Calu3 (cell line): ENCODE measurements at regions not wholly inside any gene's neighbourhood (a gene's known extent, or its start where the extent isn't known, plus 50 kb on each side); places are given as distances from the start of the nearest gene placed in this dataset.

Experiments used
- BruUV-seq: library from RNA; stranded (reverse); fragments of 400-500 nt; replicated peaks from 2 replicates; lab custom pipeline; 2021; lab: Mats Ljungman, UMichigan
- CTCF ChIA-PET: fragments of 300-600 bp; sonication (Branson Sonifier 250); formaldehyde crosslinking; loops from one replicate; lab custom pipeline; 2022; ENCODE audit warnings: antibody characterized with exemption; lab: Charles Lee
- DNase-seq: peaks from one replicate; pipeline ENCODE4 v3.0.0; 2022
- H3K27ac Mint-ChIP-seq: one replicate; pipeline ENCODE4 v1.8.0; 2022; ENCODE audit warnings: mixed read lengths; ENCODE audit not compliant: unreplicated experiment
- H3K27me3 Mint-ChIP-seq: one replicate; pipeline ENCODE4 v1.8.0; 2022; ENCODE audit warnings: mixed read lengths; ENCODE audit not compliant: unreplicated experiment
- H3K36me3 Mint-ChIP-seq: one replicate; pipeline ENCODE4 v1.8.0; 2022; ENCODE audit warnings: mild to moderate bottlenecking, moderate library complexity, mixed read lengths; ENCODE audit not compliant: insufficient read depth, unreplicated experiment
- H3K4me1 Mint-ChIP-seq: one replicate; pipeline ENCODE4 v1.8.0; 2022; ENCODE audit warnings: mild to moderate bottlenecking, low read depth, mixed read lengths; ENCODE audit not compliant: unreplicated experiment
- H3K4me3 Mint-ChIP-seq: one replicate; pipeline ENCODE4 v1.8.0; 2022; ENCODE audit warnings: mild to moderate bottlenecking, low read depth, moderate library complexity, mixed read lengths; ENCODE audit not compliant: unreplicated experiment
- H3K9me3 Mint-ChIP-seq: one replicate; pipeline ENCODE4 v1.8.0; 2022; ENCODE audit warnings: low read depth, mixed read lengths; ENCODE audit not compliant: unreplicated experiment
- CTCF ChIP-seq: fragments of 200-600 bp; IDR thresholded peaks from one replicate; pipeline ENCODE4 v1.8.0; 2022; ENCODE audit warnings: antibody characterized with exemption; ENCODE audit not compliant: unreplicated experiment
- intact Hi-C: fragments of 100-400 bp; cut with micrococcal nuclease; formaldehyde crosslinking; loops from one replicate; pipeline ENCODE4 v1.10.0; 2022; ENCODE audit not compliant: unreplicated experiment

GRCh38 chr6:81886157-81886556 is 133.7 kb upstream of the TENT5A start:
- no peak for DNase-seq
- intact Hi-C loops = no loop called here
- Mint-ChIP-seq H3K4me3 (no peak overlapping the region), H3K36me3 (no peaks in the 10 kb centered on the region), H3K27ac (no peak overlapping the region), H3K9me3 (no peaks in the 10 kb centered on the region), H3K4me1 (no peaks in the 10 kb centered on the region), H3K27me3 (no peaks in the 10 kb centered on the region)
- no TSS peak for BruUV-seq
- CTCF ChIA-PET = no interaction called here
- no peak for TF ChIP-seq CTCF

DNA sequence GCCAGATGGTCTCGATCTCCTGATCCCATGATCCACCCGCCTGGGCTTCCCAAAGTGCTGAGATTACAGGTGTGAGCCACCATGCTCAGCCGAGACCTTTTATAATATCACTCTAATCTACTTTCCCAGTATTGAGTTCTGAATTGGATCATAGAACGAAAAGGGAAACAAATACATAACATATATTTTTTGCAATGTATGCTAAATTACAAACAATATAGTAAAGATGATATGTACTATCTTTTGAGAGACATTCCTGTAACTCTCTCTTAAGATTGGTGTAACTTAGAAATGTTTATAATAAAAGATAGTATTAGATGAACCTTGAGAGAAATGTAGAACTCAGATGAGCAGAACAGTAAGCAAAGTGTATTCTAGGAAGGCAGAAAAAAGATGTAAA is 129.2 kb upstream of the TENT5A start:
- no peak for TF ChIP-seq CTCF
- Mint-ChIP-seq H3K27me3 (no peaks in the 10 kb centered on the region), H3K9me3 (no peaks in the 10 kb centered on the region), H3K4me1 (peaks cover 3% of the 10 kb centered on the region), H3K4me3 (no peak overlapping the region), H3K36me3 (no peaks in the 10 kb centered on the region), H3K27ac (no peak overlapping the region)
- intact Hi-C loops = no loop called here
- DNase-seq = no peak
- CTCF ChIA-PET = no interaction called here
- BruUV-seq = no TSS peak

- CTCF ChIA-PET = no interaction called here
- Mint-ChIP-seq H3K9me3 (no peaks in the 10 kb centered on the region), H3K27me3 (no peaks in the 10 kb centered on the region), H3K4me1 (peaks cover 9% of the 10 kb centered on the region), H3K4me3 (no peak overlapping the region), H3K27ac (no peak overlapping the region), H3K36me3 (no peaks in the 10 kb centered on the region)
- intact Hi-C loops = no loop called here
- BruUV-seq = no TSS peak
- TF ChIP-seq CTCF = no peak
- no peak for DNase-seq
Observed at GRCh38 chr6:81878479-81878878, 126.0 kb upstream of the TENT5A start.

GRCh38 chr6:81876971-81877370 is 124.5 kb upstream of the TENT5A start:
- Mint-ChIP-seq H3K27ac (no peak overlapping the region), H3K36me3 (no peaks in the 10 kb centered on the region), H3K9me3 (peaks cover 4% of the 10 kb centered on the region), H3K4me3 (no peak overlapping the region), H3K27me3 (no peaks in the 10 kb centered on the region), H3K4me1 (peaks cover 9% of the 10 kb centered on the region)
- no peak for TF ChIP-seq CTCF
- intact Hi-C loops = no loop called here
- CTCF ChIA-PET = no interaction called here
- BruUV-seq = no TSS peak
- no peak for DNase-seq
